ENCODE measurements at regions not wholly inside any gene's neighbourhood (a gene's known extent, or its start where the extent isn't known, plus 50 kb on each side); places are given as distances from the start of the nearest gene placed in this dataset.
A peak's percentile ranks its signal among the peaks of the same experiment; 100 is the strongest.
"Not testable (repeated sequence)": the region's sequence is repeated elsewhere in the genome, so short reads cannot be mapped to it uniquely, and the experiment has no call there.

DNA sequence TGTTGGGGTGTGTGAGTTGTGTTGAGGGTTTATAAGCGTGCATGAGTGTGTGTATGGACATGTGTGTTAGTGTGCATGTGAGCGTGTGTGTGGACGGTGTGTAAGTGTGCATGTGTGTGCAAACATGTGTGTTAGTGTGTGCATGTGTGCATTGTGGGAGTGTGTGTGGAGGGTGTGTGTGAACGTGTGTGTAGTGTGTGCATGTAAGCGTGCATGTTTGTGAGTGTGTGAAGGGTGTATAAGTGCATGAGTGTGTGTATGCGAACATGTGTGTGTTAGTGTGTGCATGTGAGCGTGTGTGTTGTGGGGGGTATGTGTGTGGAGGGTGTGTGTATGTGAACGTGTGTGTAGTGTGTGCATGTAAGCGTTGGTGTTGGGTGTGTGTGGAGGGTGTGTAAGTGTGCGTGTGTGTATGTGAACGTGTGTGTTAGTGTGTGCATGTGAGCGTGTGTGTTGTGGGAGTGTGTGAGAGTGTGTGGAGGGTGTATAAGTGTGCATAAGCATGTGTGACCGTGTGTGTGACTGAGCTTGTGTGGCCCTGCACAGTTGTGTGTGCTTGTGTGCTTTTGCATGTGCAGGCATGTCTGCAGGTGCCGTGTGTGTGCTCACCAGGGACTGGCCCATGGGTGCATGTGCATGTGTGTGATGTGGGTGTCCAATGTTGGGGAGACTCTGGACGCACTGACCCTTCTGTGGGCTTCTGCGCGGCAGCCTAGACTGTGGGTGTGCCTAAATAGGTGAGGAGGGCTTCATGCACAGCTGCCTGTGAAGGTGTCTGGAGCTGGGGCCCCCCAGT lies 866.2 kb downstream of the TBC1D22A start:
- peak; percentile 5 for DNase-seq

DNA sequence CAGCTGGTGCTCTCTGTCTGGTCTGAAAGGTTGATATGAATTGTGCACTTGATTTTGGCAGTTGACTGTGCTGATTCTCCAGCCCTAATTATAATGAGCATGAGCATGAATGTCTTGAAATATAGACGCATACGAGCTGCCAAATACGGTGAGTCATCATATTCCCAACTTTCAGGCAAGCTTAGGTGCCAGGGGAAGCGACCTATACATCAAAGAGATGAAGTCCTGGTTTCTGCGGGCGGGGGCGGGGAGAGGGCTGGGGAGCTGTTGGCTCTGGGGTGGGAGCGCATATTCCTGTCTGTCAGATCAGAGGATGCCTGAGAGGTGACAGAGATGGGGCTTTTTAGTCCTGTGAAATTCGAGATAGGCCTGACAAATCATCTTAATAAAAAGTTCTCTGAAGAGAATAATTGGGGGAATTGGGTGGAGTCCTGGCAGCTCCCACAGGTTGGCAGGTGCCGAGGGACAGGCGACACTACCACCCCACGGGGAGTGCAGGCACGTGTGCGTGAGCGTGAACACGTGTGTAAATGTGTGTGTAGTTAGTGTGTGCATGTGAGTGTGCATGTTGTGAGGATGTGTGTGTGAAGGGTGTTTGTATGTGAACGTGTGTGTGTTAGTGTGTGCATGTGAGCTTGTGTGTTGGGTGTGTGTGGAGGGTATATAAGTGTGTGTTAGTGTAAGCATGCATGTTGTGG lies 865.3 kb downstream of the TBC1D22A start:
- DNase-seq: peak; percentile 11

DNA sequence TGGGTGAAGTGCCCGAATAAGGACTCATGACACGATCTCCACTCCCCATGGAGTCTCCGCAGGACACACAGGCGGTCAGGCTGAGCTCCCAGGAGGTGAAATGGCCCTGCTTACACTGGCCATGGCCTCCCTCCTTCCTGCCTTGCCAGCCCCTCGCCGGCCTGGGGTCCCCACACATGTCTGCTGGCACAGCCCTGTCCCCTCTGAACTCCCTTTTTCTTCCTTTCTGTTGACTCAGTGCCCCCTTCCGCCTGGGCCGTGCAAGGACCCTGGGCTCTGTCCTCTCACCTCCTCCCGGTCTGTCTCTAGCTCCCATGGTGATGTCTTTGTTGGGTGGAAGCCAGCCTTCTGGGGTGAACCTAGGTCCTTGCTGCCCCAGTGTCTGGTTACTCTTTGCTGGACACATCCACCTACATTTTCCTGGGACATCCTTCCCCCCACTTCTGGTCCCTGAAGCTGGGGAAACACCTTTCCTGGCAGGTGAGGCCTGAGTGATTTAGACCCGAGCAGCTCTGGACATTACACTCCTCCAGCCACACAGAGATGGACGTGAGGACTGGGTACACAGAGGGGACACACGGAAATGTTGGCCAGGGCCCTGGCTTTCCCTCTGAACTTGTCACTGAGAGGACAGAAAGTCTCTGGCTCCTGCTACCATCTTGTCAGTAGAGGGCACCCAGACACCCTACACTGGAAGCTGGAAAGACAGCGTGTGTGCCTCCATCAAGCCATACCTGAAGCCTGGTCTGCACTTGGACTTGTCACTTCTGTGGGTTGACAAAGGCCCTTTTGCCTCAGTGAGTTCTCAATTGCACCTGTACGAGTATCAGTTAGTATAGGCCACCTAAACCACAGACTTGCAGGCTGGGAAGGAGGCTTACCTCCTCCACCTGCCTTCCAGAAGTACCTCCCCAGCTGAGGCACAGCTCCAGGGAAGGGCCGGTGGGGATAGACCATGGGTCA lies 864.3 kb downstream of the TBC1D22A start:
- peak; percentile 11 for DNase-seq

DNA sequence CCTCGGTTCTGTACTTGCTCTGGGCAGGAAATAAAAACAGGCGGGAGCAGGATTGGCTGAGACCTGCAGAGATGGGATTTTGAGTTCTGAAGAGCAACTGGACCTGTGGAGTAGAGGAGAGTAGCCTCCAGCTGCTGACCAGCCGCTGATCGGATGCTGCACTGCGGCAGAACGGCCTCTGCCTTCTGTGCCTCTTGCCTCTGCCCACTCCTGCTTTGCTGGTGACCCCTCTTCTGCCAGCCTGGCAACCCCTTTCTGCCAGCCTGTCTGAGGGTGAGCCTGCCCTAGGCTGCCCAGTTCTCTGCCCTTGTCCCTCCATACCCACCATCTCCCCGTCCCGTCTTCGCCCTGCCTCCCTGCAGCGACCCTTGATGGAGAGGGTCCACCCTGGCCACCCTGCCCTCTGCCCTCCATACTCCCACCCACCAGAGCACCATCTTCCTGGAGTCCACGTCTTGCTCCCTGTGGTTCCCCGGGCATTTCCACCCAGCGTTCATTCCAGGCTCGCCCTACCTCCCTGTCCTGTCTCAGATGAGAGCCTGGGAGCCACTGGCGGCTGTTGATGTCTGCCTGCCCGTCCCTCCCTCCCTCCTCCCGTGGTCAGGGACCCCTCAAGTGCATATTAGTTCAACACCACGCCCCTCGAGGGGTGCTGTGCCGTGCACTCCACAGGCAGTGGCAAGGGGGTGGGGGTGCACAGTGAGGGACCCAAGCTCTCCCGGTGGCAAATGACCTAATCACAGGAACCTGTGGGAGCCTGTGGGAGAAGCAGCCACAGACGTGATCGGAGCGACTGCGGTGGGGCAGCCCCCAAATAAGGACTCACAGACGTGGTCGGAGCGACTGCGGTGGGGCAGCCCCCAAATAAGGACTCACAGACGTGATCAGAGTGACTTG lies 863.3 kb downstream of the TBC1D22A start:
- DNase-seq: peak; percentile 10

DNA sequence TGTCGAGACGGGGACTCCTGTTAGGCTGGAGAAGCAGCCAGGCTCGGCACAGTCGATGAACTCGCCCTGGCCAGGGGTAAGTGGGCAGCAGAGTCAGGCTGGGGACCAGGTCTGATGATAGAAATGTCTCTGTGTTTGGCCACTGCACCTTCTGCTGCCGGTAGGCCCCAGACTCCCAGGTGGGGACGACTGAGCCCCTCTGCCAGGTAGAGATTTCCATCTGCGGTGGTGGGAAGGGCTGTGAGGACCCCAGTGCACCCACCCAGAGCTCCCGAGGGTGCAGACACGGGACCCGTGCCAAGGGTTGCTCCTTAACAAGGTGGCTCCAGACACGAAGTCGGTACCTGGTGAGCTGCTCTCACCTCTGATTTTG lies 862.5 kb downstream of the TBC1D22A start:
- DNase-seq: peak; percentile 11

DNA sequence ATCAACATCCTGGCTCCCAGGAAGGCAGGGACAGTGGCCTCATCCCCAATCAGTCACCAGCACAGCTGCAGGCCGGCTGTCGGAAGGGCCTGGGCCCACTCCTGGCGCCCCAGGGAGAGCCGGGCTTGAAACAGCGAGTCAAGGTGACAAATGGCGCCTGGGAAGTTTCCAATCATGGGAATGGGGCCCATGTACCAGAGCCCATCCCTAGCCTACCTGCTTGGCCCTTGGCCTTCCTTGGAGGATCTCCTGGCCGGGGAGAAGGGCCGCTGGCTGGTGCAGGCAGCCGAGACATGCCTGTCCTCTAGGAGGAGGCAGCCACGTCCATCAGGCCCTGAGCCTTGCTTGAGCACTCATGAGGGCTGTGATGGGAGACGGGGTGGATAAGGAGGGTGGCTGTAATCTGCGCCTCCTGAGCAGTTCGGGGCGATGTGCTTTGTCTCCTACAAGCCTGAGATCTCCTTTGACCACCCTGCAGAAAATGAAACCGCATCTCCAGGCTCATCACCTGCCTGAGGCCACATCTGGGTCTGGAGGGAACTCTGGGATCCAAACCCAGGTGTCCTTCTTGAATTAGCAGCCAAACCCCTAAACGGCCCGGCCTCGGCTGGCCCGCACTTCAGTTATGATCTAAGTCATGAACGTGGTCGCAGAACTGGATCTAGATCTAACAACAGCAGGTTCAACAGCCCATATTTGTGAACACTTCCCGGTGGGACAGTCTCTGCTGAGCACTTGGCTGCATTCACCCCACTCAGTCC lies 862.0 kb downstream of the TBC1D22A start:
- DNase-seq: peak; percentile 11

DNA sequence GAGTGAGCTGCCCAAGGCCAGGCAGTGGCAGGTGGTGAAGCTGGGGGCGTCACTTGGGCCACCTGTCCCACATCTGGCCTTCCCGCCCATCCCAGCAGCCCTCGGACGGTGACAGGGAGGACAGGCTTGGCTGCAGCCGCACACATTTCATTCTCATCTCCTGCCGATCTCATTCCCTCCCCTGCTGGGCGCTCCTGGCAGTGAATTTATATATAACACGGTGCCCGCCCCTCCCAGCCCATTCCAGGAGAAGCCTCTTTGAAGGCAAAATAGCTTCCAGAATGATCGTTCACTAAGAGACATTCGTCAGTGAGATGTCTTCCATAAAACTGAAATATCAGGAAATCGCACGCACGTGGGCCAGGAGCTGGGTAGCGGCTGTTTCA lies 861.3 kb downstream of the TBC1D22A start:
- peak; percentile 8 for DNase-seq

DNA sequence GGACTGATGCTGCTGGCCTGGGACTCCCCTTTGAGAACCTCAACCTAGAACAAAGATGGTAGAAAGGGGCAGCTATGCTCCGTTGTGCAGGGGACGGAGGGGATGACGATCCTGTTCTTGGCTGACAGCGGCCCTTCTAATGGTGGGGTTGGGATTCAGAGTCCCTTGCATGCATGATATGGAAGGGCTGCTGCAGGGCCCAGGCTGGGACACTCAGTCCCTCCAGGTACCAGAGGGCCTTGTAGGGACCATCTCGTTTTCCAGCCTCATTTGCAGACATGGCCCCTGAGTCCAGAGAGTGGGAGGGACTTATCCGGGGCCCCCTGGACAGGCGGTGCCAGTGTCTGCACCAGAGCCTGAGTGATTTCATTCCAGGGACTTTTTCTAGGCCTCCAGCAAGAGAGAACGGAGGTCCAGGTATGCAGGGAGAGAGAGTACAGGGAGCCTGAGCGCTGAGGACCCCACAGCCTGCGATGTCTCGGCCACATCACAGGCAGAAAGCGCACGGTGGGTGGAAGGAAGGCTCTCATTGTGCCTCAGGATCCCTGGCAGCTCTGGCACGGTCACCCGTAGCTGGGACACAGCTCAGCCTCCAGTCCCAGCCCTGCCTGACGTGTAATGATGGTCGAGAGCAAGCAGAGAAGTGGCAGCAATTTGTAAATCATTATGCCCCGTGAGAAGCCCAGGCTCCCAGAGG lies 860.8 kb downstream of the TBC1D22A start:
- no peak for DNase-seq

DNA sequence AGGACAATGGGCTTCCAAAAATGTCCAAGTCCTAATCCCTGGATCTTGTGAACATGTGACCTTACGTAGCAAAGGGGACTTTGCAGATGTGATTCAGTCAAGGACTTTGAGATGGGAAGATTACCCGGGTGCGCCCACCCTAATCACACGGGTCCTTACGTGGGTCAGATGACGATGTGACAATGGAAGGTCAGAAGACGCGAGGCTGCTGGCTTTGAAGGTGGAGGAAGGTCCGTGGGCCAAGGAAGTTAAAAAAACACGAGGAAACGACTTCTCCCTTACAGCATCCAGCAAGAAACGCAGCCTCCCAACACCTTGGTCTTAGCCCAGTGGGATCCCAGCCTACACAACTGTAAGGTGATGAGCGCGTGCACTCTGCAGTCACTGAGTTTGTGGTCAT lies 860.1 kb downstream of the TBC1D22A start:
- DNase-seq: peak; percentile 5

DNA sequence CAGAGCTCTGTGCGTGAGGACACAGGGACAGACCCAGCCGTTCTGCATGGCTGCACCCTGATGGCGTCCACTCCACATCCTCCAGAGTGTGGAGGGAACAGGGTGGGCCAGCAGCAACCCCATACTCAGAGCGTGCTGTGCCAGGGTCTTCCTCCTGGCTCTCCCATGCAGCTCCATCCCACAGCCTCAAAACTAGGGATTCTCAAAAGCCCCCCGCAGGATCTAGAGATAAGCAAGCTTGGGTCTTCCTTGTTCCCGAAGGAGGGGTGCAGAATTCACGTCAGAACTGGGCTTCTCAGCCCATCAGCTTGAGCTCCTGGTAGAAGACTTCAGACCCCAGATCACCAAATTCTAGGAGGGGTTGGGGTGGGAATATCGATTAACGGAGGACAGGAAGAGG lies 858.8 kb downstream of the TBC1D22A start:
- no peak for DNase-seq

DNA sequence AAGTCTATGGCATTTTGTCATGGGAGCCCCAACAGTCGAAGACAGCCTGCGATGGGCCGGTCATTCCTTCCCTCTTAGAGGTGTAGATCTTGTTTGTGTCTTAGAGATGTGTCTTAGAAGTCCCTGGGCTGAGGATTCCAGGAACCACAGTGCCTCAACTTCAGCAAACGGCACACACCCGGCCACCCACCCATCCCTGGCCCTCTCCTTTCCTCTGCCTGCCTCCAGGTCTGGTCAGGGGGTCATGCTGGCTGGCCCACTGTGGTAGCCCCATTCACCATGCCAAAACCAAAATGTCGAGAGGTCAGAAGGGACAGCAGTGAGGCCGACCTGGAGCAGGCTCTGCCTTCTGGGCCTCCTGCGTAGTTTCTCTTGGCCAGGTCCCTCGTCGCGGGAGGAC lies 857.9 kb downstream of the TBC1D22A start:
- no peak for DNase-seq

DNA sequence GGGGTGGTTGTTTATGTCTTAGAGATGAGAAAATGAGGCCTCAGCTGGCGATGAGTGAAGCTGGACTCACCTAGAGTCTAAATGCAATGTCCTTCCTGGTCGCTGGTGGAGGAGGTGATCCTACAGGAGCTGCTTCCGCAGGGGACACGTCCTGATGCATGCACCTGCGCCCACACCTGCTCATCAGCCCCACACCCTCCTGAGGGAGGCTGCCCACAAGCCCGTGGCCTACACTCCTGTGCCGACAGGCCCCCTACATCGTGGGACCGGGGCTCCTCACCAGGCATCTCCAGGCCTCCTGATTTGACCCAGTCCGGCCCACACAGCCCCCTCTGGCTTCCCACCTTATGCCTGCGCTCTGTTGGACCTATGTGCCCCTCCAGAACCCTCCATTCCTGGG lies 857.2 kb downstream of the TBC1D22A start:
- DNase-seq: no peak

DNA sequence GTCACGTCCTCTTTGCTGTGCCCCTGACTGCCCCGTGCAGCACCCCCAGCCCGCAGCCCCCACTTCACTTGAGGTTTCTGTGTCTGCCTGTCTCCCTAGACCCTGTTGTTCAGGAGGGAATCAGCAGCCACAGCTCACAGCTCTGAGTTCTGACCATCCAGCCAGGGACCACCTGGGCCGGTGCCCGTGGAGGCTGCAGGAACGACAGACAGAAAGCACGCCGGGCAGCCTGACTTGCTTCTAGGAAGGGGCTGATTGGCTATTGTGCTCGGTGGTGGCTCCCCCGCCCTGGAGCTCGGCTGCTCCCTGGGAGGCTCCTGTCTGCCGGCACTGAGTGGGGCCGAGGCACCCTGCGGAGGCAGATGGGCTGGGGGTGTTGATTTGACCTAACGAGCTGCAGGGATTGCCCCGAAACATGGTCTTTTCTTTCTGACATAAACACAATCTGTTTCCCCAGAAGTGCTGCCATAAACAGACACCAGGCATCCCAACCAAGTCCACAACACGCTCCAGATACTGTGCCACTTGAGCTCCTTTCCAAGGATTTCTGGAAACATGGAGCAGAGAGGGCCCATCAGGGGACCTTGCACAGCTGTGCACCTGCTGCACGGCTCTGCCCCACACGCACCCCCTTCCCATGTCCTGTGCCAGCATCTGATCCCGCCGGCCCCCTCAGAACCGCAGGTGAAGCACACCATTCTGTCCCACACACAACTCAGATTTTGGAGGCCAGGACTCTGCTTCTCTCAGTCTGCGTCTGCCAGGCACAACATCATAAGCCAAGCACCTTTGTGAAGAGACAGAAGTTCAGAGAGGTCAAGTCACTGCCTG lies 855.9 kb downstream of the TBC1D22A start:
- DNase-seq: peak; percentile 15

DNA sequence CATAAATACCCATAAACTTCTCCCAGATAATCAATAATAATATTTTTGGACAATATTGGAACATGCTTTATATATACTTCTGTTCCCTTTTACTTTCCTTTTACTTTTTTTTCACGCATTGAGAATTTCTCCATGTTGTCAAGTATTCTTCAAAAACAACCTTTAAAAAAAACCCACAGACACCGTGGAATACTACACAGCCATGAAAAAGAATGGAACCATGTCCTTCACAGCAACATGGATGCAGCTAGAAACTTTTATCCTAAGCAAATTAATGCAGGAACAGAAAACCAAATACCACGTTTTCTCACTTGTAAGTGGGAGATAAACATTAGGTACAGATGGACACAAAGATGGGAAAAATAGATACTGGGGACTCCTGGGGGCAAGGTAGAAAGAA lies 854.7 kb downstream of the TBC1D22A start:
- no peak for DNase-seq

DNA sequence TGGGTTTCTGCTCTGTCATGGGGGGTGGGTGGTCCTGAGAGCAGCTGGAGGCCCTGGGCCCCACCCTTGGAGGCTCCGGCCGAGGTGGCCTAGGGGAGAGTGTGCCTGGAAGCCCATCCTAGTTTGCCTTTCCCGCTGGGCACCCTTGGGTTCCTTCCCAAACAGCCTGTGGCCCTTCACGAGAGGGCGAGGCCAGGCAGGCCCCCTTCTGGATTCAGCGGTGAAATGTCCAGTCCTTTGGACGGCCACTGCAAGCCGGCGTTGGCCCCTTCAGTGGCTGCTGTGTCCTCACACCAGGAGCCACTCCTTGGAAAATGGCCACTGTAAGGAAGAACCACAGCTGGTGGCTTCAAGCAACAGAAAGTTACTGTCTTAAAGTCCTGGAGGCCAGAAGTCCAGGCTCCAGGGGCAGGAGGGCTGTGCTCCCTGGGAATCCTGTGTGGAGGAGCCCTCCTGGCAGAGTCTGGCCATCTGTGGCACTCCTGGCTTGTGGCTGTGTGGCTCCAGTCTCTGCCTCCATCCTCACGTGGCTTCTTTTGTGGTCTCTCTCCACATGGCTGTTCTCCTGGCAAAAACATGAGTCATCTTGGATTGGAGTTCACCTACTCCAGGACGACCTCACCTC lies 854.1 kb downstream of the TBC1D22A start:
- DNase-seq: peak; percentile 7

DNA sequence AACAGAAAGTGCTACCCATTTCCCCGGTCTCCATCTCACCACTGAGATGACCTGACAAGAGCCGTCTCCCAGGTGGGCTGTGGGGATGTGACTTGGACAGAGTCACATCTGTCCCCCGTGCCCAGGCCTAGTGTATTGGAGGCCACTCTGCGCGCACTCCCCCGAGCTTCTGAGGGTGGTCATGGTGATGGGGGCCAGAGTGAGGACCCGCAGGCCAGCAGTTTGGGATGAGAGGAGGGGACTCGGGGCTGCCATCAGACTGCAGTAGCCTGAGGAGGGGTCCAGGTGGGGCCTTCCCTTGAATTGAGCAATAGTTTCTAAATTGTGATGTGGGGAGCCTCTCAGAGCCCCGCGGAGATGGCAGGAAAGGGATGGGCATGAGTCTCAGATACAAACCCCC lies 852.6 kb downstream of the TBC1D22A start:
- no peak for DNase-seq

DNA sequence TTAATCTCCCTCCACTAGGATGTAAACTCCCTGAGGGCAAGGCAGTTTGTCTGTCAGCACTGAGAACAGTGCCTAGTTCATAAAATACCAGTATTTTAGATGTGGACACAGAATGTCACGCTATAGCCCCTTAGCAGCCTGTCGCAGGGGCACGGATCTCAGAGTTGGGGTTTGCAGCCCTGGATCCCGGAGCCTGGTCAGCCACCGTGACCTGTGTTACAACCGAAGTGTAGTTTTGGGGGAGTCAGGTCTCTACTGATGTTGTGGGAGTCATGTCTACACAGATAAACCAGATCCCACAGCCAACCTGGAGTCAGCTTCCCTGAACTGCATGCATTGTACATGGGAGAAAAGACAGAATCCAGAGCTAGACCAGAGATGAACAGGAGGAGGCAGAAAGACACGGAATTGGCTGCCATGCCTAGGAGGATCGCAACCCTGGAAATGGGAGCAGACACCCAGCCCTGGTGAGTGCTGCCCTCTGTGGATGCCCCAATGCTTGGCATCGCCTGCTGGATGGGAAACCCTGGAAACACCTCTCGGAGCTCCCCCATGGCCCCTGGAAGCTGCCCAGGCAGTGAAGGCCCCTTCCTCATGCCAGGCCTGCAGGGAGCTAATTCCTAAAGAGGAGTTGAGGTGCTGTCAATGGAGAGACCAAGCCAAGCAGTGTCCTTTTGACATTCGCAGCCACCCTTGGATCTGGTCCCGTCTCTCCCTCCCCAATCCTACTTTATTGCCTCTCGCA lies 851.3 kb downstream of the TBC1D22A start:
- no peak for DNase-seq

DNA sequence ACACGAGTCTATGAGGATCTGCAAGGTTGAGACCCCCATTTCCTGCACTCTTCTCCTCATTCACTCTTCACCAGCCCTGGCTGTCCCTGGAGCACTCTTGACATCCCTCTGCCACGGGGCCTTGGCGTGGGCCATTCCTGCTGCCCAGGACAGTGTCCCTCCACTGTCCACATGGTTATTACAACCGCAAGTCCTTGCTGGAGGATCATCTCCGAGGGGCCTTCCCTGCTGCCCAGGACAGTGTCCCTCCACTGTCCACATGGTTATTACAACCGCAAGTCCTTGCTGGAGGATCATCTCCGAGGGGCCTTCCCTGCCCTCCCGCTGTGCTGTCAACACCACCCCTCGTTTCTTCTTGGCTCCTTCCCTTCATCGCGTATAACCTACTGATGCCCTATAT lies 850.7 kb downstream of the TBC1D22A start:
- DNase-seq: not testable (repeated sequence)

Data from femur (tissue), 1 donor.